HG03095 (cell line): ENCODE measurements at regions not wholly inside any gene's neighbourhood (a gene's known extent, or its start where the extent isn't known, plus 50 kb on each side); places are given as distances from the start of the nearest gene placed in this dataset.
"Not testable (repeated sequence)": the region's sequence is repeated elsewhere in the genome, so short reads cannot be mapped to it uniquely, and the experiment has no call there.

ENCODE experiments used
- ATAC-seq: cut with Tn5 transposase; IDR thresholded peaks from one replicate; pipeline ENCODE4 v1.9.1; 2021; ENCODE audit warnings: moderate library complexity; ENCODE audit not compliant: unreplicated experiment

DNA sequence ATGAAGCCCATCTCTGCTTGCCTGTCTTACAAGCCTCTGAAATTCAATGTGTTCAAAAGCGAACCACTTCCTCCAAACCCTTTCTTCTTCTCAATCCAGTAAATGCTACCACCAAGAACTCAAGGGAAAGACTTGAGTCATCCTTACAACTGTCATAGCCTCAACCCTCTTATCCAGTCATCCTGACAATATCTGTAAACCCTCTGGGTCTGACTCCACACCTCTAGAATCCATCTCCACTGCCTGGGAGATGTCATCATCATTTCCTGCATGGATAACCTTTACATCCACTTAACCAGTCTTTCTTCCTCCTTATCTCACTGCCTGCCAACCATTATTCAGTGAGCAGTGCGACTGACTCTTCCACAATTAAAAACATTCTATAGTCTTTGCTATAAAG is 441.1 kb downstream of the SETD4 start:
- ATAC-seq: no peak

DNA sequence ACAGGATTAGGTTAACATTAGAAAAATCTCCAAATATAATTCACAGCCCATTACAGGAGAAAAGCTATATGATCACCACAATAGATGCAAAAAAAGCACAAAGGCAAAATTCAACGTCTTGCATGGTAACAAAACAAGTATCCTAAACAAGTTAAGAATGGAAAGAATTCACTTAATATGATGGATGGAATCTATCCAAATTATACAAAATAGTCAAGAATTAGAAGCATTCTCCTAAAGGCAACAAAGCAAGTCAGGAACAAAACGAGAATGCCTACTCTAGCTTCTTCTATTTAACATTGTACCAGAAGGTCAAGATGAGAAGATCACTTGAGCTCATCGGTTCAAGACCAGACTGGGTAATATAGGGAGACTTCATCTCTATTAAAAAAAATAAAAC is 442.8 kb downstream of the SETD4 start:
- no peak for ATAC-seq

DNA sequence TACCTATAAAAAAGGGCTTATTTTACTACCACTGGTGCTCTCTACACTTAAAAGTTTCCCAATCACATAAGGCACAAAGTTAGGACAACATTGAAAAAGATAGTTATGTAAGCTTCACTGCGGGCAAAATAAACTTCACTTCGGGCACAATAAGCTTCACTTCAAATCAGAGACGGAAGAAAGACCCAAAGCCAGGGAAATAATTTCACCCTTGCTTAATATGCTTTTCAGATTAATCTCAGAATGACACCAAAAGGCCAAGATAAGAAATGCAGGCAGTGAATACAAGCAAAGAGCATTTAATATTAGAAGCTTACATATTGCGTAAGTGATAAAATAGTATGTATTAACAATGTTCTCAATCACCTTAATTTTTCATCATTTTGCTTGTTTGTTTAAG is 444.2 kb downstream of the SETD4 start:
- no peak for ATAC-seq

DNA sequence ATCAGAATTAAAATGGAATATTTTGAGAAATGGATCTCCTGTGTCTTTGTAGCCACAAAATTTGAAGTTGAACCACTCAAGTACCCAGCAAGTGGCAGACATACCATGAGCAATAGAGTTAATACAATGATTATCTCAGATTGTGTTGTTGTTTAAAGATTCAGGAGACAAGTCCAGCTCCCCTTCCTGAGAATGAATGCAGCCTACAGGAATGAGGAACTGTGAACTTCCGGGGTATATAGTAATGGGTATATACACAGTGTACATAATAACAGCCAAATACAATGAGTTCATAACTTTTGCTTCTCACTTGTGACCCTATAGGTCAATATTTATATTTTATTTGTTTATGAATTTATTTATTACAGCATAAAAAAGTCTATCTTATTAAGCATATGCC is 445.0 kb downstream of the SETD4 start:
- no peak for ATAC-seq

DNA sequence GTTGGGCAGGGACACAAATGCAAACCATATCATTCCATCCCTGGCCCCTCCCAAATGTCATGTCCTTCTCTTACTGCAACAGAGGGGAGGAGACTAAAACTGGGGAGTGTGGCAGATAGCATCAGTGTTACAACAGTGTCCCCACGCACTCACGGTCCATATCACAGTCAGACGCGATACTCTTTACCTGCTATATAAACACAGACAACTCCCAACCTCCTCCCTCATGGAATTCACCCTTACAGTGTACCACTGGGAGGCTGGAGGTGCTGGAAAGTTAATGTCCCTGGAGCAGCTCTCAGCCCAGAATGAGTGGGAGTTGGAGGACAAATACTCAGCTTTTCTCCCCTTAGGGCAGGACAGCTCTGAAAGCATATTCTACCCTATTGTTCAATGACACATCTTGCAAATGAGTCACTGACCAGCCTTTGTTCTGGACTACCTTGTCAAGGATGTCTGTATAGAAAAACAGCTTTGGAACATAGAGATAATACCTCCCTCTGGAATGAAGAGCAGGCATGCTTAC is 445.9 kb downstream of the SETD4 start:
- ATAC-seq: no peak

DNA sequence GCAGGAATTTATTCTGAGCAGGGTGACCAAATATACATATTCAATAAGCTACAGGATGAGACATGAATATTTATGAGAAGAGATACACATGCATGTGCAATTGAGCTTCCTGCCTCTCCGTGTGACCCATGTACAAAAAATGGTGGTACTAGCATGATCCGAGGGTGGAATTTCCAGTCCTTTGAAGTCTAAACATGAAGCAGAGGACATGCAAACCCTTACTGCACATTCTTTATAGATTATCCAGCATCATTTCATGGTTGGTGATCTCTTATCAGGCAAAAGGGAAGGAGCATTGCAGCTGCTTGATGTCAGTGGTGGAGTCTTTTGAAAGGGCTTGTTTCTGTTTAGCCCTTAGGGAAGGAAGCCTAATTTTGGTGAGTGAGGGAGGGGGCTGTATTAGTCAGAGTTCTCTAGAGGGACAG is 448.6 kb downstream of the SETD4 start:
- no peak for ATAC-seq

DNA sequence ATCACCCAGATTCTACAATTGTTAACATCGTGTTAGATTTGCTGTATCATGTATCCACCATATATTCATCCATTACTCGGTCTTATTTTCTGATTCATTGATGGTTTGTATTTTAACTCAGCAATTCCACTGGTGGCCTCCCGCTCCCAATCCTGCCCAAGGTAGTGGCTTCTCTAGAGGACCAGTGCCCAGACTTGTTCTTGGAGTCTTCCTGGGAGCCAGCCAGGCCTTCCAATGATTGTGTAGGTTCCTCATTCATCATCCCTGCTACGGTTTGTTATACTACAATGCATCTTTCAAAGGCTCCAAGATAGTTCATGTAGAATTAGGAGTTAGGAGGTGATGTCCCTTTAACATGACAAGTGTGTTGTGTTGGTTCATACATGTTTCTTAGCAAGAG is 451.1 kb downstream of the SETD4 start:
- no peak for ATAC-seq

DNA sequence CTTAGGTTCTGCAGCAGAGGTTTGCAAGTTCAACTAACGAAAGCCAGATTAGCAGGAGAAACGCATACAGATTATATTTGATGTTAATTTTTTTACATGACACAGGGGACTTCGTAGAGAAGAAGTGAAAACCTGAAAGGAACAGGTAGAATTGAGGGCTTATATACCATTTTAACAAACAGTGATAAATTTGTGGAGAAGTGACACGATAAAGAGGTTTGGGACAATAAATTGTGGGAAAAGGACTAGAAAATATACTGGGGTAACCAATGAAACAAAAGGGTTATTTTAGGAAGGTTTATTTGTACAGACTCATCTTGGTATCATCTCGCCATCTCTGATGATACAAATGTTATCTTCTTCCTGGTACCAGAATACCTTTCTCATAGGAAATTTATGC is 452.9 kb downstream of the SETD4 start:
- no peak for ATAC-seq

DNA sequence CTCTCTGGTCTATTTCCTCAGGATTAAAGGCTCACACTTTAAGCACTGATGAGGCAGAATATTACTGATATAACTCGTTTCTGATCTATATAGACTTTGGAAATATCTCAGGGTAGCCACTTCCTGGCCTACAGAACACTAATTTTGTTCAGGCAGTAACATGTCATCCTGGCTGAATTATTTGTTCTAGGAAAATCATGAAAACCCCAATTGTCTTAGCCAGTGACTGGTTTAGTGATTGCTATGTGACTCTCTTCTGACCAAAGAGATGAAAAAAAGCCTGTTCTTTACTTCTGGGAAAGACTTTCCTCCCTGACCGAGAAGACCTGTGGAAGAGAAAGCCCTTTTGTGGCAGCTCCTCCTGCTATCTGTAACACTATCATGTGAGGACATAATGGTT is 453.7 kb downstream of the SETD4 start:
- ATAC-seq: no peak

DNA sequence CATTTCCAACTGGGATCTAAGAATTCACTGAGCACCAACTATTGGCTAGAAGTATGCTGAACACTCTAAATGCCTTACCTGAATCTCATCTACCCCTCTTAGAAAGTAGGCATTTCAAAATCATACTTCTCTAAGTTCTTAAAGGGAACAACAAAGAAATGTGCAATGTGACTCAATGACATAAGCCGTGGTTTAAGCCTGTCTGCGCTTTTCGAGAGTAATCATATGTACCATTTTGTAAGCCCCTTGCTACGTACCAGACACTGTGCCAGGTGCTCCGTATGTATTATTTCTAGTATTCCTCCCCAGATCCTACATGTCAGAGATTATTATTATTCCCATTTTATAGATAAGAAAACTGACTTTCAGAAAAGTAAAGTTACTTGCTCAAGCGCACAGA is 454.2 kb downstream of the SETD4 start:
- ATAC-seq: no peak

DNA sequence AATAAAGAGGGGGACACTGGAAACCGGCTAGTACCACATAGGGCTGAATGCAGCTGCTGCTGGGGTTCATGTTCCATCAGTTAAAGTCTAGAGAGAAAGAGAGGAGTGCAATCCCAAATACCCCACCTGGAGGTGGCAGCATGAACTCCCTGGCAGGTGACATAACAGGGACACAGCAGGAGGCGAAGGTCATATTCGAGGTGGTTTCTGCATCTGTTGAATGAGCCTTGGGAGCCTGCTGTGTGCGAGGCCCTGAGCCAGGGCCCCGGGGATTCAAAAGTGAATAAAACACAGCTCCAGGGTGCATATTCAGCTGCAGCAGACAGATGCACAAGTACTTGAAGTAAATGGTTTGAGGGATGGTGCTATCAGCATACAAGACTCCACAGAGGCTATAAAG is 456.8 kb downstream of the SETD4 start:
- no peak for ATAC-seq

DNA sequence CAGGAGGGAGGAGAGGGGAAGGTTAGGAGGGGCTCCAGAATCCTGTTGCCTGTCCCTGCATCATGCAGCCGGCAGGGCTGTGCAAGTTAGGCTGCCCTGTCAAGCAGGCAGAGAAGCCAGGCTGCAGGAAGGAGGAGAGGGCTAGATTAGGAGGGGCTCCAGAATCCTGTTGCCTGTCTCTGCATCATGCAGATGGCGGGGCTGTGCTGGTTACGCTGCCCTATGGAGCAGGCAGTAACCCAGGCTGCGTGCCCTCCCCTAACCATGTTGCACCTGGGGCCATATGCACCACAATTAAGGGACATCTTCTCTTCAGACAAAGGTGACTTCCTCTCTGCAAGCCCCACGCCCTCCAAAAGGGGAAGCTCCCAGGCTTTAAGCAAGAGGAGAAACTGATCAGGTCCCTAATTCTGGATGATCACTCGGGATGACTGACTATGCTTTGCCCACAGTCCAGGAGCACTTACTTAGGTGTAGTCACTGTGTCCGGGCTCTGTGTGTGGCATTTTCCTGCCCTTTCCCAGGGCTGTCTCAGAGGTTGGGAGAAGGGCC is 457.4 kb downstream of the SETD4 start:
- no peak for ATAC-seq

DNA sequence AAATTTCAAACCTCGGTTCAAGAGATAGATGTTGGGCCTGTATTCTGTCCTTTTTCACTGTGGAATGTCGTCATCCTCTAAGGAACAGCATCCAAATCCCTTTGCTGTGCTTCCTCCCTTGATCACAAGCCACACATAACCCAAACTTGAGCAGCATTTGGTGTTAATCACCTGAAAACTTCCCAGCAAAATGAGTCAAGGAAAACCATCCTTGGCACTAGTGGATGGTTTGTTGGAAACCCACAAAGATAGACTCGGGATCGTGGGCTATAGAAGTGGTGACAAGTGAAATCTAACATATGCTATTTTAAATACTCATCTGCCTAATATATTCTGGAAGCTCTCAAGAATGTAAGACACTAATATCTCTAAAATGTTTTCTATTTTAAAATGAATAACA is 459.1 kb downstream of the SETD4 start:
- ATAC-seq: no peak

DNA sequence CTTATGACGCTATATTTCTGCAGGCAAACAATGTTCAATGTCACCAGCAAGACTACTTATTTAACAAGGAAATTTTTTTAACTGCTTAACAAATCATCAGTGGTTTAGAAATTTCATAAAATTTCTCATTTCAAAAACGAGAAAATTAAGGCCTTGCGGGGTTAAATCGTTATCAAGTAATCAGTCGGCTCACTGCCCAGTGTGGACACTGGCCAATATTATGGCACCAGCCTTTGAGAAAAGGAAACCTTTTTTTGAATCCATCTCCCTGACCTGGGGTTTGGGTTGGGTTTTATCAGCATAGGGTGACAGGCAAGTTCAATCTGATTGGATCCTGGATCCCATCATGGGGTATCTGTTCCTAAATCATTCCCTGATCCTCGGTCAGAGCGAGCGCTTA is 461.2 kb downstream of the SETD4 start:
- no peak for ATAC-seq

DNA sequence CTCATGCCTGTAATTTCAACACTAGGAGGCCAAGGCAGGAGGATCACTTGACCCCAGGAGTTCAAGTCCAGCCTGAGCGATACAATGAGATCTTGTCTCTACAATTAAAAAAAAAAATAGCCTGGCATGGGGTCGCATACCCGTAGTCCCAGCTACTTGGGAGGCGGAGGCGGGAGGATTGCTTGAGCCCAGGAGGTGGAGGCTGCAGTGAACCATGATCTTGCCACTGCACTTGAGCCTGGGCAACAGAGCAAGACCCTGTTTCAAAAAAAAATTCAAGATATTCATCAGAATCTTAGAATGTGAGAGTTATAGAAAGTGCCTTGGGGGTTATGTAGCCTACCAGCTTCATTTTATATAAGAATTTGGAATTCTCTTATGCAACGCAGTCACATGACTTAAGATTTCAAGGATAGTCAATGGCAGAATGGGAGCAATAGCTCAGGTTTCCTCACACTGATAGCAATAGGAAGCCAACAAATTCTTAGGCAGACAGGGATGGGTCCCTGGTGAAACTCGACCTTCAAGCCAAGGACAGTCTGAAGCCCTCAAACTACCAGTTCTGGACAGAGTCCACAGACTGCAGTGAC is 462.5 kb downstream of the SETD4 start:
- no peak for ATAC-seq

DNA sequence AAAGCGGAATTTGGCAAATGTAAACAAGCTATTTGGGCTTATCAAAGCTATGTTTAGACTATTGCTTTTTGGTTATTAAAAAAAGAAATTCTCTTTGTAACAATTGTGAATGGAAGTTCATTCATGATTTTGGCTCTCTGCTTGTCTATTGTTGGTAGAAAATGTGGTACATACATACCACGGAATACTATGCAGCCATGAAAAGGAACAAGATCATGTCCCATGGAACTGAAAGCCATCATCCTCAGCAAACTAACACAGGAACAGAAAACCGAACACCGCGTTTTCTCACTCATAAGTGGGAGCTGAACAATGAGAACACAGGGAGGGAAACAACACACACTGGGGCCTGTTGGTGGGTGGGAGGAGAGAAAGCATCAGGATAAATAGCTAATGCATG is 465.4 kb downstream of the SETD4 start:
- ATAC-seq: no peak

DNA sequence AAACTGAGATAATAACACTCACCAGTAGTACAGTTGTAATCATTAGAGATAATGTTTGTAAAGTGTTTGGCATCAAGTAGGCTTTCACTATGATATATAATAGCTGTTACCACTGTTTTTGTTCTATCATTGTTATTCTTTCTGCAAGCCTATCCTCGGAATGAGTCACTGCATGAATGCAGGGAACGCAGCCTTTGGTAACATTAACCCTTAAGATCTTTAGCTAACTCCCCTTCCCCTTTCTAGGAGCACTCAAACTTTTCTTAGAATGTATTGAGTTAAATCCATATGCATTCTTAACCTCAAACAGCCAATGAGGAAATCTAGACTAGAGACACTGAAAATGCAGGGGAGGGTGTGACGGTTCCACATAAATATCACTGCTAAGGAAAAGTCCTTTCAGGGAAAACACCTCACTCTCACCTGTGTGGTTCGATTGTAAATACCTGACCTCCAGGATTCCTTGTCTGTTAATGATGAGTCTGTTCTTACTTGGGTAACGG is 467.3 kb downstream of the SETD4 start:
- ATAC-seq: no peak

DNA sequence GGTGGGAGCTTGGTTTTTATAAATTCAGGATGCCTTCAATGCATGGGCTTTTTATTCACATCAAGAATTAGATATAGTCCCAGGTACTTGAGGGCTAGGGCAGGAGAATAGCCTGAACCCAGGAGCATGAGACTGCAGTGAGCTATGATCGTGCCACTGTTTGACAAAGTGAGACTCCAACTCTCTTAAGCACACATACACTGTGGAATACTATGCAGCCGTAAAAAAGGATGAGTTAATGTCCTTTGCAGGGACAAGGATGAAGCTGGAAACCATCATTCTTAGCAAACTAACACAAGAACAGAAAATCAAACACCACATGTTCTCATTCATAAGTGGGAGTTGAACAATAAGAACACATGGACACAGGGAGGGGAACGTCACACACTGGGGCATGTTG is 470.0 kb downstream of the SETD4 start:
- ATAC-seq: not testable (repeated sequence)

DNA sequence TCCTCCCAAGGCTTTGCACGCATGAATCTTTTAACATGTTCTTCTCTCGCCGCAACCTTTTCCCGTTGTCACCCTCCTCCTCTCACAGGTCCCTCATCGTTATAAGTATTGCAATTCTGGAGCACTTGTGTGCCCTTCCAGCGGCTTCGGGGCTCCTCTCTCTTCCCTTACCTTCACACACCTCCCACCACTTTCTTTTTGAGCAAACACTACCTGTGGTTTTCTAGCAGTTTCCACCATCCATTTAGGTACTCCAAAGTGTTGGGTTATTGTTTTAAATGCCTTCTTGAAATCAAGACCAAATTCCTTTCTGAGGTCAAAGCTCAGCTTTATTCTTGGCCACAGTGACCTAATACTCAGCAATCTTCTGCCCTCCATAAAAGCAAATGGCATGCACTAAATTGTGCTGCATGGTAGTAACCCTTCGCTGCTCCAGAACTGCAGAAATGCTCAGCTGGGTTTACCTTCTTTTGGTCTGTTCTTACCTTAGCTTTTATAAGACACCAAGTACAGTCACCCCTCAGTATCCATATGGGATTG is 472.4 kb downstream of the SETD4 start:
- ATAC-seq: no peak

DNA sequence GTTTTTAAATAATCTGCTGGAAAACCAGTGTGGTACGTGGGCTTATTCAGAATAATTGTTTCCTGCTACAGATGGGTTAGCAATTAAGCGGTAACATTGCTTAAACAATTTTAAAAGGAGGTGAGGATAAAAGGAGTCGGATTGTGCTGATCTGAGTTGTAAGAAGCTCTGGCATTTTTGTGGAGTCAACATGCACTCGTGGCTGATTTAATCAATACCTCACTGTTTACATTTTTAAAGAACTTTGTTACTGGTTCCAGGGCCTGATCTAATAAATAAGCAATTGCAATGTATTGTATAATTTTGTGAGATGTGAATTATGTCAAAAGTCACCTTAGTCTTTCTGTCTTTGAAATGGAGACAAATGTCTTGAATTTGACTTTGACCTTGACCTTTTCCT is 474.0 kb downstream of the SETD4 start:
- no peak for ATAC-seq

DNA sequence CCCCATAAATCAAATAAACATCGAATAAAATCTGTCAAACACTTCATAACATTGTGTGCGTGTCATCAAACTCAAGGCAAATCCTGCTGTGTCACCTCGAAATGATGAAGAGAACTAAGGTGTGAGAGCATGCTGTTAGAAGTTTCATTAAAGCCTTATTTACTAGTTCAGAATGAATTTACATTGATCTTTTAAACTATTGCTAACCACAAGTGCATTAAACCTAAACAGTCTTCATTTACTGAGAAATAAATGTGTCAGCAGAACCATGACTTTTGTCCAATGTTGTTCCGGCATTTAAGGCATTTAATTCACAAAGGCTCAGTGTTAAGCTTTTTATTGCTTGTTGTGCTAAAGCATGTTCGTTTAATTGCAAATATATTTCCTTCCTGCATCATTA is 474.4 kb downstream of the SETD4 start:
- no peak for ATAC-seq

DNA sequence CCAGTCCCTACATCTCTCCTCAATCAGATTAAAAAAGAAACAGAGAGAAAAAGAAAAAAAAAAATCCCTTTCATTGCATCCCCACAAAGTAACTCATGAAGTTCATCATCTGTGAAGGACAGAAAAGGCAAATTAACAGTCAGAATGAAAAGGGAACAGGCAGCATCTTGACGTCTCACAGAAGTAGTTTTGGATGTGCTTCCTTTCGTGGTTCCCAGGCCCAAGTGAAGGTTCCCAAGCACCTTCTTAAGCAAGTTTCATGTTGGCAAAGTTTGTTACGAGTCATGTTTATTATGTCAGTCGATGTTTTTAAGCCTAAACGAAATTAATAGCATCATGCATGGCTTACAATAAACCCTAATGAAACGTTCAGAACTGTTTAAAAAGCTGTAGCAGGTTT is 475.2 kb downstream of the SETD4 start:
- ATAC-seq: no peak
